GM11168 (cell line): ENCODE measurements at regions not wholly inside any gene's neighbourhood (a gene's known extent, or its start where the extent isn't known, plus 50 kb on each side); places are given as distances from the start of the nearest gene placed in this dataset.
"Not testable (repeated sequence)": the region's sequence is repeated elsewhere in the genome, so short reads cannot be mapped to it uniquely, and the experiment has no call there.

Experiments
- in situ Hi-C: fragments of 300-500 bp; cut with MboI; formaldehyde crosslinking; loops from one replicate; pipeline ENCODE4 v1.12.0; 2022; ENCODE audit warnings: low sequenced_read_pairs; ENCODE audit not compliant: unreplicated experiment

DNA sequence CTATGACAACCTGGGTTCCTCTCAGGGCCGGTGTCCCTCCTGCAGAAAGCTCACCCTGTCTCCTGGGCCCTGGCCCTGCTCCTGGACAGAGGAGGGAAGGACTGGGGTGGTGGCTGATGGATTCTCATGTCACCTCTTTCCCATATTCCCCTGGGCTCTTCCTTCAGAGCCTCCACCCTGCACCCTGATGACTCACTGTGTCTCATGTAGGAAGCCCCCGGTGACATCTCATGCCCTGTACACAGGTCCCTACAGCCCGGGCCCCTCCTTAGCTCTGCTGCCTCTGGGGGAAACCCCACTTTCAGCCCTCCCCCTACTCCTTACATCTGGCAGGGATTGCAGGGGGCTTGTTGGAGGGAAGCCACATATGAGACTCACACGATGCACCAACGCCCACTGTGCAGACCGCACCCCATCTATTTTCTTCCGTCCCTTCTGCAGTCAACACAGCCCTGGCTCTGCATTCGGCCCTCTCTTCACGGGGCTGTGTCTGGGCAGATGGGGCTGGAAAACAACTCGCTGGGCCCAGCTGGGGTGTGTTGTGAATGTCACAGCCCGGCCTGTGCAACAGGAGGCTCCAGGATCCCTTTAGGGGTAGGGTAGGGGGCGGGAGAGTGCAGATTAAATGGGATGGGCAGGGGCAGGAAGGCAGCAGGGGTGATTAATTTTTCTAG is 124.6 kb upstream of the SULF2 start:
- in situ Hi-C loops = not testable (repeated sequence)

DNA sequence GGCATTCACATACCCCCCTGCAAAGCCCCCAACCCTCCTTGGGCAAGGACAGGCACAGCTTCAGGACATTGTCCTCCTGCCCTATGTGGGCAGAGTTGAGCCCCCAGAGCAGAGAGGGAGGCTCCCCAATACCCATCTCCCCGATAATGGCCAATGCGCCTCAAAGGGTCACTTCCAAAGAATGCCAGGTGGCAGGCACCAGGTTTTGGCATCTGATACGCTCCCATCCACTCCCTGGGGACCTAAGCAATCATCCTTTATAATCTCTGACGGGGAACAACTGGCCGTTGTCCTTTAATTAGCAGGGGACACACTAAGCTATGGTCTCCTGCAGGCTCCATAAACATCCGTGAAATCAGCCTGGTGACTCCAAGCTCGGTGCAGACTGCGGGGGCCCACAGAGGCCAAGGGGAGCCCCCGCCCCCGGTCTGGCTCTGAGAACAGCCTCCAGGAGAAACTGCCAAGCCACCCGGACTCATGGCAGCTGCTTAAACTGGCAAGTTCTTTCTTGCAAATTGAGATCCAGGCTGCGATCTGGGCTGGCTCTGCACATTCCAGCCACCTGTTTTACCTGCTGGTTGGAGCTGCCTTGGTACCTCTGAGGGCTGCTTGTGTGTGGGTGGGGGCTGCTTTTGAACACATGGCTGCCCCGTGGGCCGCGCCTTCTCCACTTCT is 123.2 kb upstream of the SULF2 start:
- in situ Hi-C loops = not testable (repeated sequence)

DNA sequence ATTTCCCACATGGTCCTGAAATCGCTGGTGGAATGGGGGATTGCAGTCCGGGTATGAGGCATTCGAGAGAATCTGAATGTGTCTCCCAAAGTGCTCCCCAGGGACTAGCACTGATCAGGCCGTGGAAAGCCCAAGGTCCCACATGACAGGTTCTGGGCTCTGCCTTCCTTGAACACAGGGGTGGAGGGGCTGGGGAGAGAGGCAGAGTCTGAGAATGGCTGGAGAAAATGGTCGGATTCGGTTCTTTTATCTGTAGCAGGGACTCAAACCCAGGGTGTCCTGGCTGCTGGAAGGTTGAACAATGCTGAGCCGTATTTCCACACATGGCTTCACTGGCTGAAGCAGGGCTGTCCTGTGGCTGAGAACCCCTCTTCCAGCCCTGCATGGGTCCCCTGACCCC is 122.7 kb upstream of the SULF2 start:
- in situ Hi-C loops = not testable (repeated sequence)

GRCh38 chr20:47907031-47907675 is 121.9 kb upstream of the SULF2 start:
- in situ Hi-C loops = no loop called here

DNA sequence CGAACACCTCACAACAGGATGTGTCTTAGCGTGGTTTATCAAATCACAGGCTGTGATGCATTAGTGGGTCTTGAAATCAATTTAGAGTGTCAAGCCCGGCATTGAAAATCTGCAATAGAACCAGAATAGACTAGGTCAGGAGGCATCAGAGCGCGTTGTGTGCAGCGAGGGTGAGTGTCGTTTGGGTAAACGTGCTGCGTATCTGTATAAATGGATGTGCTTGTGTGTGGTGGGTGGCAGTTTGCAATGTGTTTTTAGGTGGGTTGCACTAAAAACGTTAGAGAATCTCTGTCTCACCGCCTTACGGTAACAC is 121.0 kb upstream of the SULF2 start:
- in situ Hi-C loops = no loop called here

DNA sequence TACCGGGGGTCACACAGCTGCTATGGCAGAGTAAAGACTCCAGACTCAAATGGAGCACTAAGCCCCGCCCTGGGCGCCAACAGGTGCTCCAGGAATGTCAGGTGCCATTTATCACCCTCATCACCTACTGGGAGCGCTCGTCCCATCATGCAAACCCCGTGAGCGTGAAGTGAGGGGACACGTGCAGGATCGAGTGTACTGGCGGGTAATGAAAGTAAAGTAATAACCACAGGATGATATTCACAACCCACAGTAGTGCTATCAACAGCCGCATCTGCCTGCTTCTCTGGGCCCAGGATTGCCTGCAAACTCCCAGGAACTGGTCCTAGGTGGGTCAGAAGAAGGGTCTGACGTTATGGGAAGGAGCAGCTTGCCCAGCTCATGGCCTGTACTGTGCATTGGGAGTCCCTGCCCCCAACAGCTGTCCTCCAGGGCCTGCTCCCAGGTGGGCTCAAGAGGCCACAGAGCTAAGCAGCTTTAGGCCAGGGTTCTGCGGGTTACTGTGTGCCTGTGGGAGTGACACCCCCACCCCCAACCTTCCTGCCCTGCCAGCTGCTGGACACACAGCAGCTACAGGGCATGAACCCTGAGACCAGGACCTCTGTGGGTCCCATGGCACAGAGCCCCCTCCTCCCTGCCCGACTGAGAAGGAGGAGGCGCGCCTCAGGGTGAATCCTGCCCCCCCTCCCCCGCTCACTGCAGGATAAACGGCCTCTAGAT is 120.5 kb upstream of the SULF2 start:
- in situ Hi-C loops = no loop called here

GRCh38 chr20:47903009-47903408 is 117.7 kb upstream of the SULF2 start:
- in situ Hi-C loops = not testable (repeated sequence)

- in situ Hi-C loops = not testable (repeated sequence)
These were observed 114.0 kb upstream of the SULF2 start for GRCh38 chr20:47899313-47899712.

DNA sequence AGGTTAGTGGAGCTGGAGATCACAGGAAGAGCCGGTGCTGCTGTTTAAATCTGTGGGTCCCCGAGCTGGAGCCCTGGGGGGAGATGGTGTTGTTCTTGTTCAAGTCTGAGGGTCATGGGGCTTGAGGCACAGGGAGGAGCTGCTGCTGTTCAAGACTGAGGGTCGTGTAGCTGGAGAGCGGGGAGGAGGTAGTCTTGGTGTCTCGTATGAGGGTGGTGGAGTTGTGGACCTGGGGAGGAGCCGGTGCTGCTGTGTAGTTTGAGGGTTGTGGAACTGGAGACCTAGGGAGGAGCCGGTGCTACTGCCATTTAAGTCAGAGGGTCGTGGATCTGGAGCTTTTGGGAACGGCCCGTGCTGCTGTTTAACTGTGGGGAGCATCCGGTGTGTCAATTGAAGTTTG is 112.2 kb upstream of the SULF2 start:
- in situ Hi-C loops = no loop called here

- in situ Hi-C loops = loop anchor here (5.0 kb wide), 2 partner anchors 55 to 625 kb away; no protein-coding TSS in a partner anchor
These were observed 107.4 kb upstream of the SULF2 start for GRCh38 chr20:47892681-47893080.

DNA sequence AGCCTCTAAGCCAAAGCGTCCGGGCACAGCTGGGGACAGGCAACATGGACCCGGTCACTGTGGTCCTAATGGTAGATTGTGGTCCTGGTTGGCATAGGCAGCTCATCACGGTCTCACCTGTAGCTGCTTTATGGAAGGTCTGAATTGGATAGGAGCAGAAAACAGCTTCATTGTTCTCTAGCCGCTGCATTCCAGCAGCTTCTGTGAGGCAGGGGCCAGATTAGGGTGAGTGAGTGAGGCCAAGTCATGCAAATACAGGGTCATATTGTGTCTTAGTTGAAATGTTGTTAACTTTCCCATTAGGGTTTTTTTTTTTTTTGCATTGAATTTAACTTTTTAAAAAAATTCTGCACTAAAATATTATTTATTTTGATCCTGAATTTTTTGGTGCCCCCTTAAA is 105.4 kb upstream of the SULF2 start:
- in situ Hi-C loops = loop anchor here (5.0 kb wide), 2 partner anchors 53 to 627 kb away; no protein-coding TSS in a partner anchor

DNA sequence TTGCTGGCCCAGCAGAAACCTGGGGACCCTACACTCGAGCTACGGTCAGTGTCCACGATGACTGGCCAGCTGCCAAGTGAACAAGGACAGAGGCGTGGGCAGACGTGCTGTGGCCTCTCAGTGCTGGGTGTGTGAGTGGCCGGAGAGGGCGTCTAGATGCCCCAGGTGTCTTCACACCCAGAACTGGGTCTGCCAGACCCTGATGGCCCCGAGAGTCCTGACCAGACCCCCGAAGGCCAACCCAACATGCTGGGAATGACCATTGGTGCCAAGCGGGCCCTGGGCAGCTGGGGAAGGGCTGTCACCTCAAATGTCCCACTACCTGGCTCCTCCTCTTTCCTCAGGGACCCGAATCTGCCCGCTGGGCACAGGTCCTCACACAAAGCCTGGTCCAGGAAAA is 104.5 kb upstream of the SULF2 start:
- in situ Hi-C loops = loop anchor here (5.0 kb wide), 2 partner anchors 52 to 628 kb away; no protein-coding TSS in a partner anchor

GRCh38 chr20:47888351-47888750 is 103.1 kb upstream of the SULF2 start:
- in situ Hi-C loops = no loop called here

DNA sequence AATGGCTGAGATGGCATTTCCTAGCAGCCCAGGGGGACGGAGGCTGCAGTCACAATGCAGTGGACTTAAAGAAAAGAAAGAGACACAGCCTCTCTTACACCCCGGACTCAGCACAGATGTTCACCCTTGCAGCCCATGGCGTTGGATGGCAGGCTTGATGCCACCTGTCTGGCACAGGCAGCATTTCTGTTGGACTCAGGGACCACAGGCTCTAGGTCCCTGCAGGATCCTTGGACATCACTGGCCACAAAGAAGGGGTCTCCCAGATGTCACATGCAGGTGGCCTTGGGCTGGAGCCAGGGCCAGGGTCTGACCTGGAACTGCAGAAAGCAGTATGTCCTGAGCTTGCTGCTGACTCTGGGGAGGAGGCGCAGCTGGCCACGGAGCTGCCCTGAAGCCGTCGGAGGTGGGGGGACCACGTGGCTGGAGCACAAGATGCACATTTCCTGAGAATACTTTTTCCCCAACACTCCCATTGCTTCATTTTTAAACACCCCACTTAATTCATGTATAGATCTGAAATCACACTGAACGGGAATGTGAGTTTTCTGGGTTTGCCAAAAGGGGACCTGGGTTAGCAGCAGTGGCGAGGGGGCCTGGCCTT is 102.3 kb upstream of the SULF2 start:
- in situ Hi-C loops = no loop called here

DNA sequence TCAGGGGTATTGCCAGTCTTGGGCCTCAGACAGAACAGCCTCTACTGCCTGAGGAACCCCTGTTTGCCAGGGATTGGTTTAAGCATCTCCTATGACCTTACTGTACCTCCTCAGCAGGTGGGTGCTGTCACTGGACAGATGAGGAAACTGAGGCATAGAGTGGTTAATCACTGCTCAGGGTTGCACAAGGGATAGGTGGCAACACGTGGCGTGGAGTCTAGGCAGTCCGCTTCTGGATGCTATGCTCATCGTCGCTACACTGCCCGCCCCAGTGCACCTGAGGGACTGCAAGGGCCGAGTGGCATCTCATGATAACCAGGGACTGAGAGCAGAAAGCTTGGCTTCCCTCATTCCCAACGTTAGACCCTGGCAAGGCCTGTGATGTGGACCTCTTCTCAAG is 101.8 kb upstream of the SULF2 start:
- in situ Hi-C loops = no loop called here

- in situ Hi-C loops = no loop called here
These were observed 101.3 kb upstream of the SULF2 start for GRCh38 chr20:47886454-47887041.

DNA sequence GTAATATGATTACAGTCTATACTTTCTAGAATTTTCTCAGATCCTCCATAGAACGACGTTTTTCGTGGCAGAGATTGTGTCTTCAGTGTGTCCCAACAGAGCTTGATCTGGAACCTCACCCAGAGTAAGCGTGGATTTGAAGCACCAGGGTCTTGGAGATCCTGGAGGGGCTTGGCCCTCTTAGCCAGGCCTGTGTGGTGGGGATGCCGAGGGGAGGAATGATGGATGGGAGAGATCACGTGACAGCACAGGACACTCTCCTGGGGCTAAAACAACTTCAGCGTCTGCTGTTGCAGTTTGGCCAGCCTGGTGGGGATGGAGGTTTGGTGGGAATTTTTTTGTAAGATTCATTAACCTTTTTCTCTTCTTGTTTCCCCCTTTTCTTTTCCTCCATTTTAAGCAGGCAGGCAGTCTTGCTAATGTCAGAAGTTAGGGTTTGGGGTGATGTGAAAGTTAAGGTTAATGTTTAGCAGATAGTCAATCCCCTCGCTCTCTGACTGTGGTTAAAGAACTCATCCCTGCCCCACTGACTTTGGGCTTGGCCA is 100.7 kb upstream of the SULF2 start:
- in situ Hi-C loops = no loop called here

GRCh38 chr20:47883940-47884339 is 98.7 kb upstream of the SULF2 start:
- in situ Hi-C loops = not testable (repeated sequence)

DNA sequence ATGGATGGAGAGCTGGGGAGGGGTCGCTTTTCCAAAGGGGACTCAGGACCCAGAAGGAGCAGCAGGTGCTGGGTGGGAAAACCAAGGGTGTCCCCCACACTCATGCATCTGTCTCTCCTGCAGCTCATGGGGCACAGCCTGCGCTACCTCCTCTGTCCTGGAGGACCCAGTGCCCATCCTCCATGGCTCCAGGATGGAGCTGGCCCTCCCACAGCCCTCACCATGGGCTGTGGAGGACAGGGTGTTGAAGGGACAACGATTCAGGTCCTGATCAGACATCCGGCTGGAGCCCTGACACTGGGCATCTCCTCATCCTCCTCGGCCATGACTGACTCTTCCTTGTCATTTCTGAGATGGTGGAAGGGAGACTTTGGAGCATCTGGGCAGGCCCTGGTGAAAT is 97.9 kb upstream of the SULF2 start:
- in situ Hi-C loops = no loop called here

- in situ Hi-C loops = no loop called here
These were observed 94.5 kb upstream of the SULF2 start for GRCh38 chr20:47879771-47880170.
